T-cell (primary cell): ENCODE measurements at regions not wholly inside any gene's neighbourhood (a gene's known extent, or its start where the extent isn't known, plus 50 kb on each side); places are given as distances from the start of the nearest gene placed in this dataset.

Experiments
- ATAC-seq, 4 experiments: fragments of 200-7000 bp in 3 of 4; fragments of 150-1000 bp in 1 of 4; cut with Tn5 transposase; replicated peaks in 1 of 4; 1 replicate in 3 of 4; 2 replicates in 1 of 4; pipeline ENCODE4 v1.10.0; 2021; ENCODE audit warnings: moderate library complexity in 3 of 4, mild to moderate bottlenecking in 2 of 4, moderate number of reproducible peaks in 1 of 4
- CTCF ChIA-PET, 2 donors: fragments of 300-600 bp; sonication (Branson Sonifier 250); formaldehyde crosslinking; loops; one replicate each; lab custom pipeline; 2022; ENCODE audit warnings: antibody characterized with exemption in 2 of 2; lab: Charles Lee
- POLR2A ChIA-PET, 2 donors: fragments of 300-600 bp; sonication (Branson Sonifier 250); formaldehyde crosslinking; loops; one replicate each; lab custom pipeline; 2022; ENCODE audit warnings: antibody characterized with exemption in 2 of 2; lab: Charles Lee
- DNase-seq, 35 experiments: peaks; one replicate each; pipeline versions ENCODE4 v3.0.0 to v3.0.0-alpha.2; 2013 to 2023
- H3K27ac ChIP-seq: one replicate; pipeline ENCODE4 v1.5.1; 2013; ENCODE audit warnings: low read length
- H3K27me3 ChIP-seq, 2 experiments: replicated peaks in 1 of 2; 1 replicate in 1 of 2; 2 replicates in 1 of 2; pipeline versions ENCODE4 v1.6.1 to v1.7.0; 2013; ENCODE audit warnings: low read length in 1 of 2, mixed read lengths in 1 of 2; ENCODE audit not compliant: control insufficient read depth in 2 of 2, insufficient read depth in 2 of 2; ENCODE audit errors: extremely low read depth in 1 of 2
- H3K36me3 ChIP-seq, 2 donors: 1 replicate in 1 of 2; 2 replicates in 1 of 2; pipeline versions ENCODE4 v1.6.1 to v1.7.0; 2013; ENCODE audit warnings: low read length in 1 of 2; ENCODE audit not compliant: control insufficient read depth in 2 of 2, insufficient read depth in 1 of 2; ENCODE audit errors: extremely low read depth in 1 of 2
- H3K4me1 ChIP-seq, 2 experiments: 1 replicate in 1 of 2; 2 replicates in 1 of 2; pipeline versions ENCODE4 v1.6.1 to v1.7.0; 2013; ENCODE audit warnings: low read length in 2 of 2, mixed read lengths in 1 of 2; ENCODE audit not compliant: insufficient read depth in 2 of 2, control insufficient read depth in 1 of 2; ENCODE audit errors: extremely low read depth in 1 of 2
- H3K4me3 ChIP-seq, 2 donors: 1 replicate in 1 of 2; 2 replicates in 1 of 2; pipeline versions ENCODE4 v1.5.1 to v1.7.0; 2013; ENCODE audit warnings: mild to moderate bottlenecking in 2 of 2, low read length in 1 of 2, moderate library complexity in 1 of 2; ENCODE audit not compliant: control insufficient read depth in 1 of 2; ENCODE audit errors: extremely low read depth in 1 of 2
- H3K9me3 ChIP-seq: 2 replicates; pipeline ENCODE4 v1.7.0; 2013
- H3K27ac Mint-ChIP-seq, 2 donors: one replicate each; pipeline ENCODE4 v1.8.0; 2020 to 2021; ENCODE audit warnings: mild to moderate bottlenecking in 2 of 2, mixed read lengths in 2 of 2
- H3K27me3 Mint-ChIP-seq, 2 donors: one replicate each; pipeline ENCODE4 v1.8.0; 2021 to 2022; ENCODE audit warnings: mixed read lengths in 2 of 2
- H3K36me3 Mint-ChIP-seq: one replicate; pipeline ENCODE4 v1.8.0; 2021; ENCODE audit warnings: mixed read lengths
- H3K4me1 Mint-ChIP-seq, 3 donors: one replicate each; pipeline ENCODE4 v1.8.0; 2020 to 2022; ENCODE audit warnings: mixed read lengths in 3 of 3, mild to moderate bottlenecking in 1 of 3
- H3K4me3 Mint-ChIP-seq, 3 donors: one replicate each; pipeline ENCODE4 v1.8.0; 2020 to 2022; ENCODE audit warnings: mild to moderate bottlenecking in 3 of 3, mixed read lengths in 3 of 3, moderate library complexity in 3 of 3
- H3K9me3 Mint-ChIP-seq, 3 donors: one replicate each; pipeline ENCODE4 v1.8.0; 2020 to 2022; ENCODE audit warnings: mixed read lengths in 3 of 3
- WGBS: methylation state at CpG from one replicate; pipeline ENCODE4 v1.1.5; 2013; ENCODE audit warnings: missing lambda C conversion rate; ENCODE audit not compliant: insufficient coverage; 5-methylcytosine and 5-hydroxymethylcytosine counted together

- no peaks in the 10 kb centered on the region for H3K36me3 ChIP-seq
- no peak overlapping the region for H3K27ac ChIP-seq
- H3K4me1 ChIP-seq, result no peaks in the 10 kb centered on the region
- ChIA-PET CTCF (no interaction called here), POLR2A (no interaction called here)
- no peaks in the 10 kb centered on the region for H3K9me3 ChIP-seq
- no peak overlapping the region for H3K4me3 ChIP-seq
- no CpG with 5 or more reads among the region's 1 CpG for WGBS
- no peak overlapping the region for H3K27ac Mint-ChIP-seq
- ATAC-seq, result no peak
- no peaks in the 10 kb centered on the region for H3K4me1 Mint-ChIP-seq
- no peak for DNase-seq
- no peaks in the 10 kb centered on the region for H3K27me3 Mint-ChIP-seq
- no peak overlapping the region for H3K4me3 Mint-ChIP-seq
- H3K36me3 Mint-ChIP-seq, result no peaks in the 10 kb centered on the region
- peaks cover 12 to 19% (median 19%) of the 10 kb centered on the region in 3 donors for H3K9me3 Mint-ChIP-seq
- H3K27me3 ChIP-seq, result no peaks in the 10 kb centered on the region
Observed at GRCh38 chr16:9389543-9390207, 298.2 kb downstream of the HAPSTR1 start.

- no peak overlapping the region for H3K4me3 Mint-ChIP-seq
- Histone ChIP-seq H3K36me3 (no peaks in the 10 kb centered on the region), H3K27ac (no peak overlapping the region), H3K9me3 (no peaks in the 10 kb centered on the region), H3K27me3 (no peaks in the 10 kb centered on the region), H3K4me3 (no peak overlapping the region), H3K4me1 (no peaks in the 10 kb centered on the region)
- peaks cover 13 to 20% (median 19%) of the 10 kb centered on the region in 3 donors for H3K9me3 Mint-ChIP-seq
- no peaks in the 10 kb centered on the region for H3K27me3 Mint-ChIP-seq
- H3K4me1 Mint-ChIP-seq, result no peaks in the 10 kb centered on the region
- WGBS, result 68% methylated on average over 6 of the region's 7 CpGs
- CTCF ChIA-PET, result no interaction called here
- POLR2A ChIA-PET, result no interaction called here
- H3K27ac Mint-ChIP-seq, result no peak overlapping the region
- ATAC-seq, result no peak
- no peaks in the 10 kb centered on the region for H3K36me3 Mint-ChIP-seq
- no peak for DNase-seq
Observed at GRCh38 chr16:9392956-9393355, 301.5 kb downstream of the HAPSTR1 start.

GRCh38 chr16:9393591-9393990 is 302.1 kb downstream of the HAPSTR1 start:
- Histone ChIP-seq H3K27me3 (no peaks in the 10 kb centered on the region), H3K36me3 (no peaks in the 10 kb centered on the region), H3K4me3 (no peak overlapping the region), H3K9me3 (no peaks in the 10 kb centered on the region), H3K27ac (no peak overlapping the region), H3K4me1 (no peaks in the 10 kb centered on the region)
- no peaks in the 10 kb centered on the region for H3K27me3 Mint-ChIP-seq
- H3K4me3 Mint-ChIP-seq, result no peak overlapping the region
- ATAC-seq (no peak), DNase-seq (no peak)
- CTCF ChIA-PET, result no interaction called here
- H3K27ac Mint-ChIP-seq, result no peak overlapping the region
- no peaks in the 10 kb centered on the region for H3K4me1 Mint-ChIP-seq
- no peaks in the 10 kb centered on the region for H3K36me3 Mint-ChIP-seq
- H3K9me3 Mint-ChIP-seq, result peaks cover 11 to 16% (median 15%) of the 10 kb centered on the region in 3 donors
- WGBS, result 69% methylated on average over 4 of the region's 8 CpGs
- POLR2A ChIA-PET, result no interaction called here

- H3K9me3 ChIP-seq, result no peaks in the 10 kb centered on the region
- Mint-ChIP-seq H3K36me3 (no peaks in the 10 kb centered on the region), H3K27me3 (no peaks in the 10 kb centered on the region), H3K4me3 (no peak overlapping the region), H3K27ac (no peak overlapping the region), H3K4me1 (no peaks in the 10 kb centered on the region), H3K9me3 (peaks cover 7 to 10% (median 10%) of the 10 kb centered on the region in 3 donors)
- no peak for DNase-seq
- CTCF ChIA-PET, result no interaction called here
- POLR2A ChIA-PET, result no interaction called here
- no peak overlapping the region for H3K4me3 ChIP-seq
- no peaks in the 10 kb centered on the region for H3K4me1 ChIP-seq
- H3K27me3 ChIP-seq, result no peaks in the 10 kb centered on the region
- no CpG with 5 or more reads among the region's 3 CpGs for WGBS
- H3K36me3 ChIP-seq, result no peaks in the 10 kb centered on the region
- H3K27ac ChIP-seq, result no peak overlapping the region
- no peak for ATAC-seq
Observed at GRCh38 chr16:9395958-9396359, 304.5 kb downstream of the HAPSTR1 start.

- ATAC-seq, result no peak
- no peak overlapping the region for H3K27ac ChIP-seq
- Mint-ChIP-seq H3K9me3 (peaks cover 7 to 10% (median 7%) of the 10 kb centered on the region in 3 donors), H3K27ac (no peak overlapping the region), H3K4me1 (no peaks in the 10 kb centered on the region), H3K4me3 (no peak overlapping the region), H3K27me3 (no peaks in the 10 kb centered on the region), H3K36me3 (no peaks in the 10 kb centered on the region)
- ChIA-PET CTCF (no interaction called here), POLR2A (no interaction called here)
- H3K4me3 ChIP-seq, result no peak overlapping the region
- no peaks in the 10 kb centered on the region for H3K27me3 ChIP-seq
- H3K36me3 ChIP-seq, result no peaks in the 10 kb centered on the region
- DNase-seq, result no peak
- WGBS, result 80% methylated on average over 1 of the region's 8 CpGs
- no peaks in the 10 kb centered on the region for H3K4me1 ChIP-seq
- no peaks in the 10 kb centered on the region for H3K9me3 ChIP-seq
Observed at GRCh38 chr16:9399573-9399972, 308.1 kb downstream of the HAPSTR1 start.

- H3K4me1 ChIP-seq, result no peaks in the 10 kb centered on the region
- ChIA-PET CTCF (no interaction called here), POLR2A (no interaction called here)
- Mint-ChIP-seq H3K27ac (no peak overlapping the region), H3K27me3 (no peaks in the 10 kb centered on the region), H3K4me3 (no peak overlapping the region), H3K36me3 (no peaks in the 10 kb centered on the region), H3K4me1 (no peaks in the 10 kb centered on the region), H3K9me3 (peaks cover 7 to 10% (median 10%) of the 10 kb centered on the region in 3 donors)
- DNase-seq (no peak), ATAC-seq (no peak)
- H3K27me3 ChIP-seq, result no peaks in the 10 kb centered on the region
- H3K36me3 ChIP-seq, result no peaks in the 10 kb centered on the region
- H3K27ac ChIP-seq, result no peak overlapping the region
- H3K9me3 ChIP-seq, result no peaks in the 10 kb centered on the region
- no peak overlapping the region for H3K4me3 ChIP-seq
Observed at GRCh38 chr16:9401173-9401572, 309.7 kb downstream of the HAPSTR1 start.
